MM.1S (cell line): ENCODE measurements at regions not wholly inside any gene's neighbourhood (a gene's known extent, or its start where the extent isn't known, plus 50 kb on each side); places are given as distances from the start of the nearest gene placed in this dataset.

Experiments
- DNase-seq: peaks from one replicate; pipeline ENCODE4 v3.0.0-alpha.2; 2015
- H2AFZ ChIP-seq: fragments of 300-600 bp; sonication (generic); 2 replicates; pipeline ENCODE4 v1.6.0; 2016; ENCODE audit warnings: antibody characterized with exemption, low read length
- H3F3A ChIP-seq: fragments of 300-600 bp; sonication (generic); 2 replicates; pipeline ENCODE4 v1.6.1; 2016; ENCODE audit warnings: mild to moderate bottlenecking, antibody characterized with exemption, low read length, moderate library complexity, mixed read lengths; ENCODE audit not compliant: insufficient read depth
- H3K27ac ChIP-seq: fragments of 300-600 bp; sonication (generic); 2 replicates; pipeline ENCODE4 v1.5.1; 2016; ENCODE audit warnings: mild to moderate bottlenecking, low read length
- H3K27me3 ChIP-seq: fragments of 300-600 bp; sonication (generic); replicated peaks from 2 replicates; pipeline ENCODE4 v1.6.0; 2016; ENCODE audit warnings: low read length; ENCODE audit not compliant: insufficient read depth
- H3K36me3 ChIP-seq: fragments of 300-600 bp; sonication (generic); replicated peaks from 2 replicates; pipeline ENCODE4 v1.6.1; 2016; ENCODE audit warnings: mild to moderate bottlenecking, low read length, mixed read lengths; ENCODE audit not compliant: insufficient read depth
- H3K4me1 ChIP-seq: fragments of 300-600 bp; sonication (generic); 2 replicates; pipeline ENCODE4 v1.6.1; 2016; ENCODE audit warnings: low read length, mixed read lengths
- H3K4me2 ChIP-seq: fragments of 300-600 bp; sonication (generic); 2 replicates; pipeline ENCODE4 v1.6.0; 2016; ENCODE audit warnings: low read depth, low read length
- H3K4me3 ChIP-seq: fragments of 300-600 bp; sonication (generic); 2 replicates; pipeline ENCODE4 v1.5.1; 2016; ENCODE audit warnings: low read length, mixed read lengths
- H3K79me2 ChIP-seq: fragments of 300-600 bp; sonication (generic); 2 replicates; pipeline ENCODE4 v1.6.1; 2016; ENCODE audit warnings: mixed run types, low read length, mixed read lengths
- H3K9ac ChIP-seq: fragments of 300-600 bp; sonication (generic); 2 replicates; pipeline ENCODE4 v1.6.1; 2016; ENCODE audit warnings: low read length, mixed read lengths
- H3K9me2 ChIP-seq: fragments of 300-600 bp; sonication (generic); replicated peaks from 2 replicates; pipeline ENCODE4 v1.6.1; 2016; ENCODE audit warnings: mild to moderate bottlenecking, low read length, mixed read lengths; ENCODE audit not compliant: insufficient read depth
- H3K9me3 ChIP-seq: fragments of 300-600 bp; sonication (generic); replicated peaks from 2 replicates; pipeline ENCODE4 v1.6.1; 2016; ENCODE audit warnings: mild to moderate bottlenecking, low read length, mixed read lengths; ENCODE audit not compliant: insufficient read depth
- H4K20me1 ChIP-seq: fragments of 300-600 bp; sonication (generic); 2 replicates; pipeline ENCODE4 v1.6.1; 2016; ENCODE audit warnings: mild to moderate bottlenecking, low read length, moderate library complexity, mixed read lengths; ENCODE audit not compliant: insufficient read depth
- EZH2 ChIP-seq: fragments of 300-600 bp; sonication (generic); optimal IDR thresholded peaks from 2 replicates; pipeline ENCODE3; 2017; ENCODE audit warnings: low read depth, mild to moderate bottlenecking, antibody characterized with exemption, low read length, mixed read lengths
- EZH2phosphoT487 ChIP-seq: fragments of 300-600 bp; sonication (generic); IDR thresholded peaks from 2 replicates; pipeline ENCODE4 v1.6.1; 2018; ENCODE audit warnings: antibody characterized with exemption, low read length
- TF ChIP-seq, protein P1 (sequence below): fragments of 300-600 bp; sonication (generic); IDR thresholded peaks from 2 replicates; pipeline ENCODE4 v1.5.1; 2016; ENCODE audit warnings: antibody characterized with exemption, low read length, mixed read lengths

DNA sequence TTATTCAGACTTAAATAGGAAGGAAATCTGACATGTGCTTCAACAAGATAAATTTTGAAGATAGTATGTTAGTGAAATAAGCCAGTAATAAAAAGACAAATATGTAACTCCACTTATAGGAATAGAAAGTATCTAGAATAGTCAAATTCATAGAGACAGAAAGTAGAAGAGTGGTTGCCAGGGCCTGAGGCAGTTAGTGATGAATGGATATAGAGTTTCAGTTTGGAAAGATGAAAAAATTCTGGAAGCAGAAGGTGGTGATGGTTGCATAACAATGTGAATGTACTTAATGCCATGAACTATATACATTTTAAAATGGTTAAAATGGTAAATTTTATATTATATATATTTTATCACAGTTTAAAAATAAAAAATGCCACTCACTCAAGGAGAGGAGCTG is 54.3 kb downstream of the HAND2 start:
- Histone ChIP-seq H3K27me3 (no peaks in the 10 kb centered on the region), H3K4me2 (no peak overlapping the region), H3K27ac (no peak overlapping the region), H3K4me1 (no peaks in the 10 kb centered on the region), H2AFZ (no peak overlapping the region), H3K9me3 (no peaks in the 10 kb centered on the region), H3K9me2 (no peaks in the 10 kb centered on the region), H3K79me2 (no peaks in the 10 kb centered on the region), H3K4me3 (no peak overlapping the region), H3K9ac (no peak overlapping the region), H4K20me1 (no peaks in the 10 kb centered on the region), H3K36me3 (no peaks in the 10 kb centered on the region), H3F3A (no peaks in the 10 kb centered on the region)
- DNase-seq = no peak
- TF ChIP-seq, protein P1, sequence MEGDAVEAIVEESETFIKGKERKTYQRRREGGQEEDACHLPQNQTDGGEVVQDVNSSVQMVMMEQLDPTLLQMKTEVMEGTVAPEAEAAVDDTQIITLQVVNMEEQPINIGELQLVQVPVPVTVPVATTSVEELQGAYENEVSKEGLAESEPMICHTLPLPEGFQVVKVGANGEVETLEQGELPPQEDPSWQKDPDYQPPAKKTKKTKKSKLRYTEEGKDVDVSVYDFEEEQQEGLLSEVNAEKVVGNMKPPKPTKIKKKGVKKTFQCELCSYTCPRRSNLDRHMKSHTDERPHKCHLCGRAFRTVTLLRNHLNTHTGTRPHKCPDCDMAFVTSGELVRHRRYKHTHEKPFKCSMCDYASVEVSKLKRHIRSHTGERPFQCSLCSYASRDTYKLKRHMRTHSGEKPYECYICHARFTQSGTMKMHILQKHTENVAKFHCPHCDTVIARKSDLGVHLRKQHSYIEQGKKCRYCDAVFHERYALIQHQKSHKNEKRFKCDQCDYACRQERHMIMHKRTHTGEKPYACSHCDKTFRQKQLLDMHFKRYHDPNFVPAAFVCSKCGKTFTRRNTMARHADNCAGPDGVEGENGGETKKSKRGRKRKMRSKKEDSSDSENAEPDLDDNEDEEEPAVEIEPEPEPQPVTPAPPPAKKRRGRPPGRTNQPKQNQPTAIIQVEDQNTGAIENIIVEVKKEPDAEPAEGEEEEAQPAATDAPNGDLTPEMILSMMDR = no peak
- TF ChIP-seq EZH2 (no peak), EZH2phosphoT487 (no peak)

DNA sequence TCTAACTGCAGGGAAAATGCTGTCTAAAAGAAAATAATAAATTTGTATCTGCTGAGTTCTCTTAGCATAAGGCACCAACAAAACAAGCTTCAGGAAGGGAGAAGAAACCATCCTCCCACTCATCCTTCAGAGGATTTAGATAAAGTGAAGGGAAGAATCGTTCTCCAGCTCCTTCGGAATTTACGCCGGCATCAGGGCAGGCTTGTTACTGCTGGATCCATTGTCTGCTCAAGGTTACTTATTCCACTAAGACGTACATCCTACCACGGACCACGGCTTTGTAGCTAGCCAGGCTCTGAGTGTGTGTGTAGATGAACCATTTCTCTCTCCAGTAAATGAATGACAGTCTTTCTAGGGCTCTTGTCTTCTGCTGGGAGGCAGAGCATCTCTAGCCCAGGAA is 60.4 kb downstream of the HAND2 start:
- TF ChIP-seq, protein P1 = no peak
- no peak for TF ChIP-seq EZH2phosphoT487
- no peak for TF ChIP-seq EZH2
- H3K4me3 ChIP-seq = no peak overlapping the region
- H3K9me2 ChIP-seq = no peaks in the 10 kb centered on the region
- H3K27ac ChIP-seq = no peak overlapping the region
- H3F3A ChIP-seq = no peaks in the 10 kb centered on the region
- no peak overlapping the region for H3K9ac ChIP-seq
- no peaks in the 10 kb centered on the region for H3K36me3 ChIP-seq
- no peaks in the 10 kb centered on the region for H4K20me1 ChIP-seq
- no peak overlapping the region for H3K4me2 ChIP-seq
- no peaks in the 10 kb centered on the region for H3K27me3 ChIP-seq
- no peaks in the 10 kb centered on the region for H3K4me1 ChIP-seq
- no peak overlapping the region for H2AFZ ChIP-seq
- no peak for DNase-seq
- no peaks in the 10 kb centered on the region for H3K79me2 ChIP-seq
- no peaks in the 10 kb centered on the region for H3K9me3 ChIP-seq

DNA sequence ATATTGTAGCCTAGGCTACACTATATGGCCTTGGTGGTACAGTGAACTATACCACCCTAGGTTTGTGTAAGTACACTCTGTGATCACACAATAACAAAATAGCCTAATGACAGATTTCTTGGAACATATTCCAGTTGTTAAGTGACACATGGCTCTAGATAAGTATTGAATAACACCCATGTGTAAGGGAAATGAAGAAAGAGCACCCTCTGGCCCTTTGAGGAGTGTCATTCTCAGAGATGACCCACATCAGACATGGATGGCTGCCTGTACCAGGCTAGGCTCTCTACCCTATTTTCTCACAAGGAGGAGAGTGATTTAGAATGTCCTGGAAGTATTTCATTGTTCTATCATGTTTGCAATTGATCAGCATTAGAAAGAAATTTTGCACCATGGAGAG is 61.7 kb downstream of the HAND2 start:
- TF ChIP-seq EZH2phosphoT487 = no peak
- no peak for TF ChIP-seq EZH2
- TF ChIP-seq, protein P1 = no peak
- Histone ChIP-seq H3K27ac (no peak overlapping the region), H3F3A (no peaks in the 10 kb centered on the region), H3K36me3 (no peaks in the 10 kb centered on the region), H3K9me3 (no peaks in the 10 kb centered on the region), H3K9me2 (no peaks in the 10 kb centered on the region), H3K79me2 (no peaks in the 10 kb centered on the region), H3K4me2 (no peak overlapping the region), H3K27me3 (no peaks in the 10 kb centered on the region), H3K4me1 (no peaks in the 10 kb centered on the region), H3K4me3 (no peak overlapping the region), H3K9ac (no peak overlapping the region), H4K20me1 (no peaks in the 10 kb centered on the region), H2AFZ (no peak overlapping the region)
- no peak for DNase-seq
